ENCODE measurements at regions not wholly inside any gene's neighbourhood (a gene's known extent, or its start where the extent isn't known, plus 50 kb on each side); places are given as distances from the start of the nearest gene placed in this dataset.

GRCh38 chr12:19836056-19836455, 396.8 kb downstream of the AEBP2 start:
- no peak for DNase-seq

GRCh38 chr12:19836456-19836855, 397.2 kb downstream of the AEBP2 start:
- DNase-seq, result no peak

- DNase-seq, result no peak
Measured at GRCh38 chr12:19837543-19837942, 398.3 kb downstream of the AEBP2 start.

GRCh38 chr12:19841451-19841850, 402.2 kb downstream of the AEBP2 start:
- DNase-seq, result no peak

- no peak for DNase-seq
Measured at GRCh38 chr12:19842116-19842515, 402.8 kb downstream of the AEBP2 start.

- no peak for DNase-seq
Measured at GRCh38 chr12:19844224-19844623, 404.9 kb downstream of the AEBP2 start.

- DNase-seq, result no peak
Measured at GRCh38 chr12:19846574-19846973, 407.3 kb downstream of the AEBP2 start.

GRCh38 chr12:19847294-19848059, 408.2 kb downstream of the AEBP2 start:
- no peak for DNase-seq

GRCh38 chr12:19848421-19848820, 409.1 kb downstream of the AEBP2 start:
- no peak for DNase-seq

GRCh38 chr12:19849208-19849607, 409.9 kb downstream of the AEBP2 start:
- no peak for DNase-seq

GRCh38 chr12:19850346-19851065, 411.2 kb downstream of the AEBP2 start:
- DNase-seq, result no peak

- no peak for DNase-seq
Measured at GRCh38 chr12:19852100-19852855, 413.0 kb downstream of the AEBP2 start.

GRCh38 chr12:19855851-19856250, 416.6 kb downstream of the AEBP2 start:
- no peak for DNase-seq

GRCh38 chr12:19856389-19856788, 417.1 kb downstream of the AEBP2 start:
- no peak for DNase-seq

GRCh38 chr12:19857204-19857603, 417.9 kb downstream of the AEBP2 start:
- no peak for DNase-seq

GRCh38 chr12:19867151-19867550, 427.9 kb downstream of the AEBP2 start:
- DNase-seq, result no peak

GRCh38 chr12:19867970-19868369, 428.7 kb downstream of the AEBP2 start:
- DNase-seq, result no peak

GRCh38 chr12:19869413-19869812, 430.1 kb downstream of the AEBP2 start:
- no peak for DNase-seq

GRCh38 chr12:19872621-19873540, 433.6 kb downstream of the AEBP2 start:
- no peak for DNase-seq

- no peak for DNase-seq
Measured at GRCh38 chr12:19880076-19880475, 440.8 kb downstream of the AEBP2 start.

- DNase-seq, result no peak
Measured at GRCh38 chr12:19880721-19881120, 441.4 kb downstream of the AEBP2 start.

GRCh38 chr12:19882346-19882745, 443.1 kb downstream of the AEBP2 start:
- no peak for DNase-seq

Data from NCI-H1105 (cell line).